MM.1S (cell line): ENCODE measurements at regions not wholly inside any gene's neighbourhood (a gene's known extent, or its start where the extent isn't known, plus 50 kb on each side); places are given as distances from the start of the nearest gene placed in this dataset.

Source experiments
- CTCF ChIP-seq: fragments of 300-600 bp; sonication (generic); IDR thresholded peaks from 2 replicates; pipeline ENCODE4 v1.5.1; 2016; ENCODE audit warnings: antibody characterized with exemption, low read length, mixed read lengths
- EZH2phosphoT487 ChIP-seq: fragments of 300-600 bp; sonication (generic); IDR thresholded peaks from 2 replicates; pipeline ENCODE4 v1.6.1; 2018; ENCODE audit warnings: antibody characterized with exemption, low read length

- TF ChIP-seq CTCF (no peak), EZH2phosphoT487 (no peak)
Observed at GRCh38 chr6:121698617-121699016, 263.2 kb downstream of the GJA1 start.
